Endothelial cell of umbilical vein (primary cell): ENCODE measurements at regions not wholly inside any gene's neighbourhood (a gene's known extent, or its start where the extent isn't known, plus 50 kb on each side); places are given as distances from the start of the nearest gene placed in this dataset.

Source experiments
- CTCF ChIP-seq, 2 donors: IDR thresholded peaks; 1 replicate in 1 of 2; 2 replicates in 1 of 2; pipeline ENCODE4 v1.5.1; 2011; ENCODE audit warnings: low read length in 2 of 2, mild to moderate bottlenecking in 2 of 2, moderate library complexity in 2 of 2, control low read depth in 1 of 2, inconsistent platforms in 1 of 2, low read depth in 1 of 2; ENCODE audit not compliant: insufficient read depth in 1 of 2; ENCODE audit errors: extremely low read depth in 1 of 2
- EZH2 ChIP-seq: IDR thresholded peaks from 2 replicates; pipeline ENCODE4 v1.6.1; 2012; ENCODE audit warnings: borderline replicate concordance, low read depth, mild to moderate bottlenecking, moderate library complexity, low read length, inconsistent platforms; ENCODE audit not compliant: severe bottlenecking
- FOS ChIP-seq: IDR thresholded peaks from 2 replicates; pipeline ENCODE4 v1.6.1; 2011; ENCODE audit warnings: mild to moderate bottlenecking, low read length, moderate library complexity, borderline replicate concordance; ENCODE audit not compliant: insufficient read depth
- JUN ChIP-seq: IDR thresholded peaks from 2 replicates; pipeline ENCODE4 v1.6.1; 2011; ENCODE audit warnings: borderline replicate concordance, low read depth; ENCODE audit not compliant: insufficient read length, insufficient read depth
- MAX ChIP-seq: IDR thresholded peaks from 2 replicates; pipeline ENCODE4 v1.6.1; 2011; ENCODE audit not compliant: insufficient read depth, insufficient read length
- POLR2A ChIP-seq: IDR thresholded peaks from 2 replicates; pipeline ENCODE4 v1.6.1; 2012; ENCODE audit warnings: low read depth, mild to moderate bottlenecking, control low read depth, low read length
- POLR2AphosphoS5 ChIP-seq: IDR thresholded peaks from 2 replicates; pipeline ENCODE4 v1.6.1; 2012; ENCODE audit warnings: low read depth, mild to moderate bottlenecking, control low read depth, low read length, moderate library complexity; ENCODE audit not compliant: insufficient read depth

- TF ChIP-seq EZH2: no peak
- peak; percentile 49 for TF ChIP-seq FOS
- no peak for TF ChIP-seq POLR2A
- no peak for TF ChIP-seq CTCF (IDR thresholded peaks at IDR 0.05; ENCODE audit: extremely low read depth in 1 of 2, insufficient read depth in 1 of 2, low read depth in 1 of 2, low read length in 2 of 2)
- no peak for TF ChIP-seq POLR2AphosphoS5
- TF ChIP-seq JUN: peak; percentile 21
- TF ChIP-seq MAX: no peak
Observed at GRCh38 chr2:176613323-176613987, 344.2 kb downstream of the MTX2 start.
